Lower leg skin (tissue), 3 donors: ENCODE measurements at regions not wholly inside any gene's neighbourhood (a gene's known extent, or its start where the extent isn't known, plus 50 kb on each side); places are given as distances from the start of the nearest gene placed in this dataset.

Source experiments
- POLR2A ChIP-seq, 2 donors: fragments of 450-650 bp; IDR thresholded peaks; one replicate each; pipeline ENCODE4 v1.6.1; 2016 to 2017; ENCODE audit warnings: antibody characterized with exemption in 2 of 2, mild to moderate bottlenecking in 1 of 2, moderate library complexity in 1 of 2
- TF ChIP-seq, protein P1 (sequence below), 3 donors: fragments of 450-650 bp; IDR thresholded peaks; one replicate each; pipeline ENCODE4 v1.5.1; 2016; ENCODE audit warnings: antibody characterized with exemption in 3 of 3, mild to moderate bottlenecking in 3 of 3, moderate library complexity in 2 of 3

DNA sequence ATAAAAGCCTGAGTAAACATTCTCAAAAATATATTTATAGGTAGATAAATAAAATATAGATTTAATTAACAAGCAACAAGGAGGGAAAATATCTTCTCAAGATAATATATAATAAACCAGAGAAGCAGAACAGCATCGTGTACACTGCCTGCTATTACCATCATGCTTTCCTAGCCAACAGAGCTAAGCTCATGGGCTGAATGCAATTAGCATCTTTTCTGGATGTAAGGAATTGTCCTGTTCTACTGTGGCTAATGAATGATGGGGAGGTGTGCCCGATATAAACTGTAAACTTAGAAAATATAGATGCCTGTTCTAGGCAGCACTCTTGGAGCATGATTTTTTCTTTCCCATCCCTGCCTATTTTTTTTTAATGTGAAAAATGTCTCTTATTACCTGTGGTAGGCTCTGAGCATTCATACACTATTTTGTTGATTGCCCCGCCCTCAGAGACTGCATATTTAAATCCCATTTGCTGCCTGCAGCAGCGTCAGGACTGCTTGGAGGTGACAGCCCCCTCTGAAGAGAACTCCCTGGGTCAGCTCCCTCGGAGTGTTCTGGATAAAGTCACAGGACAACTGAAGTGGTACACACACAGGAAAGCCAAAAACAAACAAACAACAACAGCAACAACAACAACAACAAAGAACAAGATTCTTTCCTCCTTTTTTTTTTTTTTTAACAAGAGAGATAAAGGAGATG is 312.3 kb downstream of the SATB1 start:
- TF ChIP-seq, protein P1, sequence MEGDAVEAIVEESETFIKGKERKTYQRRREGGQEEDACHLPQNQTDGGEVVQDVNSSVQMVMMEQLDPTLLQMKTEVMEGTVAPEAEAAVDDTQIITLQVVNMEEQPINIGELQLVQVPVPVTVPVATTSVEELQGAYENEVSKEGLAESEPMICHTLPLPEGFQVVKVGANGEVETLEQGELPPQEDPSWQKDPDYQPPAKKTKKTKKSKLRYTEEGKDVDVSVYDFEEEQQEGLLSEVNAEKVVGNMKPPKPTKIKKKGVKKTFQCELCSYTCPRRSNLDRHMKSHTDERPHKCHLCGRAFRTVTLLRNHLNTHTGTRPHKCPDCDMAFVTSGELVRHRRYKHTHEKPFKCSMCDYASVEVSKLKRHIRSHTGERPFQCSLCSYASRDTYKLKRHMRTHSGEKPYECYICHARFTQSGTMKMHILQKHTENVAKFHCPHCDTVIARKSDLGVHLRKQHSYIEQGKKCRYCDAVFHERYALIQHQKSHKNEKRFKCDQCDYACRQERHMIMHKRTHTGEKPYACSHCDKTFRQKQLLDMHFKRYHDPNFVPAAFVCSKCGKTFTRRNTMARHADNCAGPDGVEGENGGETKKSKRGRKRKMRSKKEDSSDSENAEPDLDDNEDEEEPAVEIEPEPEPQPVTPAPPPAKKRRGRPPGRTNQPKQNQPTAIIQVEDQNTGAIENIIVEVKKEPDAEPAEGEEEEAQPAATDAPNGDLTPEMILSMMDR (IDR thresholded peaks at IDR 0.05): no peak
- no peak for TF ChIP-seq POLR2A (IDR thresholded peaks at IDR 0.05)
